BJ (cell line): ENCODE measurements at regions not wholly inside any gene's neighbourhood (a gene's known extent, or its start where the extent isn't known, plus 50 kb on each side); places are given as distances from the start of the nearest gene placed in this dataset.

Experiments
- CTCF ChIA-PET: fragments of 350-600 bp; formaldehyde crosslinking; extraction: SDS; loops from one replicate; lab custom pipeline; 2021; ENCODE audit warnings: antibody characterized with exemption, inconsistent platforms; lab: Yijun Ruan, JAX
- POLR2A ChIA-PET: fragments of 300-600 bp; sonication (Branson Sonifier 250); formaldehyde crosslinking; extraction: SDS; loops from one replicate; lab custom pipeline; 2021; ENCODE audit warnings: antibody characterized with exemption; lab: Charles Lee
- DNase-seq: peaks from one replicate; pipeline ENCODE4 v3.0.0-alpha.2; 2011; ENCODE audit warnings: low read depth
- H3K27me3 ChIP-seq: 2 replicates; pipeline ENCODE4 v1.6.0; 2011; ENCODE audit warnings: low read length; ENCODE audit not compliant: control insufficient read depth, insufficient read depth
- H3K36me3 ChIP-seq: 2 replicates; pipeline ENCODE4 v1.5.1; 2011; ENCODE audit warnings: low read length; ENCODE audit not compliant: control insufficient read depth, insufficient read depth
- H3K4me3 ChIP-seq: 2 replicates; pipeline ENCODE4 v1.5.1; 2011; ENCODE audit warnings: low read depth, mild to moderate bottlenecking, control low read depth, low read length
- CTCF ChIP-seq: IDR thresholded peaks from 2 replicates; pipeline ENCODE4 v1.5.1; 2011; ENCODE audit warnings: low read depth, mild to moderate bottlenecking, control low read depth, inconsistent platforms, low read length, moderate library complexity; ENCODE audit not compliant: insufficient read depth

- no peak for TF ChIP-seq CTCF
- CTCF ChIA-PET = no interaction called here
- Histone ChIP-seq H3K27me3 (peaks cover 2% of the 10 kb centered on the region; the same call in 1 of the 2 replicates), H3K4me3 (no peak overlapping the region), H3K36me3 (no peaks in the 10 kb centered on the region)
- DNase-seq = no peak
- POLR2A ChIA-PET = no interaction called here
Measured at GRCh38 chr11:70651031-70651430, 252.7 kb downstream of the CTTN start.

GRCh38 chr11:70654016-70654415 lies 255.7 kb downstream of the CTTN start:
- no peak for DNase-seq
- CTCF ChIA-PET = no interaction called here
- Histone ChIP-seq H3K36me3 (no peaks in the 10 kb centered on the region), H3K4me3 (no peak overlapping the region), H3K27me3 (no peaks in the 10 kb centered on the region)
- POLR2A ChIA-PET = no interaction called here
- no peak for TF ChIP-seq CTCF

GRCh38 chr11:70655816-70656215 lies 257.5 kb downstream of the CTTN start:
- ChIA-PET POLR2A (no interaction called here), CTCF (no interaction called here)
- DNase-seq = no peak
- TF ChIP-seq CTCF = no peak
- Histone ChIP-seq H3K4me3 (no peak overlapping the region), H3K36me3 (no peaks in the 10 kb centered on the region), H3K27me3 (no peaks in the 10 kb centered on the region)

- ChIA-PET POLR2A (no interaction called here), CTCF (no interaction called here)
- no peak for TF ChIP-seq CTCF
Measured at GRCh38 chr11:70656252-70656651, 257.9 kb downstream of the CTTN start.

GRCh38 chr11:70660059-70660888 lies 261.9 kb downstream of the CTTN start:
- ChIA-PET CTCF (no interaction called here), POLR2A (no interaction called here)
- no peak overlapping the region for H3K4me3 ChIP-seq
- DNase-seq = no peak
- no peak for TF ChIP-seq CTCF
- H3K36me3 ChIP-seq = no peaks in the 10 kb centered on the region
- peaks cover 3% of the 10 kb centered on the region for H3K27me3 ChIP-seq

More at GRCh38 chr11:70656252-70656651, 257.9 kb downstream of the CTTN start:
- H3K4me3 ChIP-seq = no peak overlapping the region
- DNase-seq = no peak
- no peaks in the 10 kb centered on the region for H3K27me3 ChIP-seq
- H3K36me3 ChIP-seq = no peaks in the 10 kb centered on the region
